ENCODE measurements at regions not wholly inside any gene's neighbourhood (a gene's known extent, or its start where the extent isn't known, plus 50 kb on each side); places are given as distances from the start of the nearest gene placed in this dataset.

DNA sequence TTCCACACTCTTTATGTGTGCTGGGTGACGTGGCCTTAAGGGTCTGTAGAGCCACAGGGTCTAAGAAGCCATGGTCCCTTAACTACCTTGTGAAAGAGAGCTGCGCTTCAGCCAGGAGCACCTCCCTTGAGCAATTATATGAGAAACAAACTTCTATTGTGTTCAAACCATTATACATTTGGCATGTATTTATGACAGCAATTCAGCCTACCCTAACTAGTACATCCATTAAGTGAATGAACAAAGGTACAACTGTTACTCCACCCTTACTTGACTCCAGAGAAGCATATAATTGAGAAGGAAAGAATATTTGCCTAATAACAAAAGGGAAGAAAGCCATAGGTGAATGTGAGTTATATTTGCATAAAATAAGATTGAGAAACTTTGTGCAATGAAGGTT, 69.8 kb upstream of the BOC start:
- 97% methylated on average over 2 of the region's 2 CpGs; no CpG with 5 or more reads in 1 of the 2 experiments for WGBS, 2 experiments (ENCODE audit: extremely low coverage in 1 of 2, insufficient coverage in 1 of 2, insufficient read length in 1 of 2, insufficient replicate concordance in 2 of 2, low coverage in 1 of 2, low lambda C conversion rate in 2 of 2, missing lambda C conversion rate in 1 of 2)
- H3K79me2 ChIP-seq (ENCODE audit: control insufficient read depth in 1 of 2, insufficient read depth in 2 of 2, low read length in 2 of 2) = no peaks in the 10 kb centered on the region
- H3K18ac ChIP-seq (ENCODE audit: extremely low read depth, low read length) = no peak overlapping the region
- H4K5ac ChIP-seq (ENCODE audit: insufficient read length, low read depth, low read length) = no peak overlapping the region
- ChIA-PET CTCF (ENCODE audit: partially characterized antibody) (interaction anchor here (0.8 kb wide), 1 partner anchor 67 kb away, joined by 3 read pairs; no protein-coding TSS in a partner anchor), POLR2A (ENCODE audit: partially characterized antibody) (no interaction called here)
- H3K56ac ChIP-seq (replicated peaks; ENCODE audit: insufficient read length, low read depth, low read length) = no peak overlapping the region
- H3K79me1 ChIP-seq (ENCODE audit: low read depth, low read length) = no peaks in the 10 kb centered on the region
- H3K27me3 ChIP-seq (replicated peaks in 1 of 4; ENCODE audit: control insufficient read depth in 3 of 4, extremely low read depth in 1 of 4, insufficient read depth in 3 of 4, low read length in 3 of 4) = no peaks in the 10 kb centered on the region; a peak in 1 of 7 replicates
- no peaks in the 10 kb centered on the region for H3K9me3 ChIP-seq (ENCODE audit: insufficient read depth in 2 of 2, low read depth in 1 of 2, low read length in 1 of 2)
- H4K20me1 ChIP-seq (replicated peaks in 1 of 2; ENCODE audit: control insufficient read depth in 1 of 2, insufficient read depth in 2 of 2, low read length in 2 of 2) = no peaks in the 10 kb centered on the region
- no peak overlapping the region for H2AFZ ChIP-seq (ENCODE audit: low read length)
- H3K4me3 ChIP-seq (ENCODE audit: extremely low read depth in 1 of 4, insufficient read depth in 2 of 4, low read depth in 3 of 4, low read length in 4 of 4) = no peak overlapping the region
- no peak overlapping the region for H2BK20ac ChIP-seq (ENCODE audit: low read length)
- no peak overlapping the region for H3K4me2 ChIP-seq (ENCODE audit: insufficient read depth in 1 of 2, low read depth in 2 of 2, low read length in 2 of 2)
- no peak overlapping the region for H2BK12ac ChIP-seq (ENCODE audit: low read depth, low read length)
- no peak overlapping the region for H2AK5ac ChIP-seq (ENCODE audit: low read depth, low read length)
- no peak overlapping the region for H2BK15ac ChIP-seq (ENCODE audit: low read length)
- H4K91ac ChIP-seq (replicated peaks; ENCODE audit: insufficient read length, low read length) = no peak overlapping the region
- H3K4ac ChIP-seq (replicated peaks; ENCODE audit: insufficient read length, low read depth, low read length) = no peak overlapping the region
- no peak overlapping the region for H3K23ac ChIP-seq (ENCODE audit: insufficient read length)
- no peaks in the 10 kb centered on the region; the same call in 1 of the 2 replicates for H3K23me2 ChIP-seq (ENCODE audit: low read depth, low read length)
- H3K14ac ChIP-seq (ENCODE audit: insufficient read length) = no peak overlapping the region
- no peak overlapping the region for H3K9ac ChIP-seq (replicated peaks in 1 of 4; ENCODE audit: extremely low read depth in 1 of 4, low read depth in 3 of 4, low read length in 3 of 4)
- H3K4me1 ChIP-seq (replicated peaks in 1 of 4; ENCODE audit: control insufficient read depth in 3 of 4, insufficient read depth in 4 of 4, low read length in 3 of 4) = peaks cover 0 to 6% (median 5%) of the 10 kb centered on the region in 4 experiments; a peak in 3 of 7 replicates
- FAIRE-seq (no peak), DNase-seq (ENCODE audit: low read depth in 1 of 2, low spot score in 2 of 2) (no peak)
- no peak overlapping the region for H2BK5ac ChIP-seq (ENCODE audit: low read depth, low read length)
- no peaks in the 10 kb centered on the region for H3K36me3 ChIP-seq (ENCODE audit: control insufficient read depth in 2 of 4, insufficient read depth in 4 of 4, low read length in 3 of 4)
- TF ChIP-seq ASH2L (IDR thresholded peaks at IDR 0.05; ENCODE audit: low read length) (no peak), KDM4A (IDR thresholded peaks at IDR 0.05; ENCODE audit: low read depth, low read length, severe bottlenecking) (no peak), YY1 (IDR thresholded peaks at IDR 0.05; ENCODE audit: low read depth, low read length) (no peak), FOSL1 (IDR thresholded peaks at IDR 0.05; ENCODE audit: insufficient read depth, low read depth, low read length) (no peak), BCL11A (IDR thresholded peaks at IDR 0.05; ENCODE audit: low read depth in 2 of 2, low read length in 2 of 2) (no peak), RFX5 (IDR thresholded peaks at IDR 0.05; ENCODE audit: borderline replicate concordance, low read depth, low read length) (no peak), EGR1 (IDR thresholded peaks at IDR 0.05; ENCODE audit: borderline replicate concordance, low read depth, low read length) (no peak), CHD1 (IDR thresholded peaks at IDR 0.05; ENCODE audit: low read depth, low read length) (no peak), TEAD4 (IDR thresholded peaks at IDR 0.05; ENCODE audit: low read depth, low read length) (no peak)
- TF ChIP-seq, protein P1, sequence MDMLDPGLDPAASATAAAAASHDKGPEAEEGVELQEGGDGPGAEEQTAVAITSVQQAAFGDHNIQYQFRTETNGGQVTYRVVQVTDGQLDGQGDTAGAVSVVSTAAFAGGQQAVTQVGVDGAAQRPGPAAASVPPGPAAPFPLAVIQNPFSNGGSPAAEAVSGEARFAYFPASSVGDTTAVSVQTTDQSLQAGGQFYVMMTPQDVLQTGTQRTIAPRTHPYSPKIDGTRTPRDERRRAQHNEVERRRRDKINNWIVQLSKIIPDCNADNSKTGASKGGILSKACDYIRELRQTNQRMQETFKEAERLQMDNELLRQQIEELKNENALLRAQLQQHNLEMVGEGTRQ (IDR thresholded peaks at IDR 0.05; ENCODE audit: low read length) = no peak
- H3K27ac ChIP-seq (ENCODE audit: low read depth, low read length) = no peak overlapping the region
- no peak overlapping the region for H4K8ac ChIP-seq (ENCODE audit: extremely low read depth, insufficient read depth, low read length)
- no peak overlapping the region for H2BK120ac ChIP-seq (replicated peaks; ENCODE audit: low read depth, low read length)
